ENCODE measurements at regions not wholly inside any gene's neighbourhood (a gene's known extent, or its start where the extent isn't known, plus 50 kb on each side); places are given as distances from the start of the nearest gene placed in this dataset.
"Not testable (repeated sequence)": the region's sequence is repeated elsewhere in the genome, so short reads cannot be mapped to it uniquely, and the experiment has no call there.

- Histone ChIP-seq H3K36me3 (ENCODE audit: insufficient read depth, low read length) (no peaks in the 10 kb centered on the region), H3K27ac (ENCODE audit: low read depth, low read length) (no peak overlapping the region), H3K27me3 (ENCODE audit: insufficient read depth, low read length, poor library complexity, severe bottlenecking) (no peaks in the 10 kb centered on the region), H3K4me1 (ENCODE audit: insufficient read depth, low read length) (no peaks in the 10 kb centered on the region), H3K4me3 (ENCODE audit: low read length) (no peak overlapping the region), H3K9me3 (ENCODE audit: low read length) (no peaks in the 10 kb centered on the region)
- no peaks in the 10 kb centered on the region for H3K36me3 Mint-ChIP-seq
- POLR2A ChIA-PET: interaction anchor here (0.6 kb wide), 1 partner anchor 12 kb away, joined by 5 read pairs; no protein-coding TSS in a partner anchor
- H3K27ac Mint-ChIP-seq: no peak overlapping the region
- no peak overlapping the region for H3K4me3 Mint-ChIP-seq
- H3K27me3 Mint-ChIP-seq: no peaks in the 10 kb centered on the region
- no peaks in the 10 kb centered on the region for H3K9me3 Mint-ChIP-seq
- CTCF ChIA-PET: no interaction called here
- no peaks in the 10 kb centered on the region for H3K4me1 Mint-ChIP-seq
- DNase-seq: no peak
Observed at GRCh38 chr2:10196110-10196892, 73.8 kb downstream of the RRM2 start.

DNA sequence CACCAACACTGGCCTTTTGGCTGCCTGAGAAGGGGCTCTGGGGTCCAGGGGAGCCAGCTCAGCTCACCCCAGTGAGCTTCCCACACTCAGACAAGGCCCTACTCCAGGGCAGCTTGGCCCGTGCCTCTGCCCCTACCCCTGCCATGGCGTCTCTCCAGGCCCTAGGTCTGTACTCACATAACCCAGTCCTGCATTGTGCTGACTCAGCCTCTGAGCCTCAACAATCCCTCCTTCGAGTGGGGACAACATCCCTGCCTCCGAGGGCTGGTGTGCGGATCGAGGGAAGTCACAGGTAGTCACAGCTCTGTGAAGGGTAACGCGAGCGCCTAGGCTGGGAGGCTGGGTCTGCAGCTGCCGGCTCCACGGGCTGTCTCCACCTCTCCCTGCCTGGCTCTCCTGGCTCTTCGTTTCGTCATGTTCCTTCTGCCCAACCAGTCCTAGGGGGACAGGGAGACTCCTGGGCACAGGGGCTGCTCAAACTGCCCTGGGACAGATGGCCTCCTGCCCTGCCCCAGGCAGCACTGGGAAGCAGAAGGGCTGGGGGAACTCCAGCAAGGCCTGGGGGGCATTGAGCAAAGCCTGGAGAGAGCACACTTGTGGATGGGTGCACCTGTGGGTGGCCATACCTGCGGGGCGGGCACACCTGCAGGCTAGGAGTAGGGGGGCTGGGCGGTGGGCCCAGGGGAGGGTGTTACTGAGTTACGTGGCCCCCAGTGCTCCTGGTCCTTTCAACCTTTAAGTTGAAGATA is 74.6 kb downstream of the RRM2 start:
- Mint-ChIP-seq H3K4me1 (no peaks in the 10 kb centered on the region), H3K9me3 (no peaks in the 10 kb centered on the region), H3K27me3 (no peaks in the 10 kb centered on the region), H3K36me3 (no peaks in the 10 kb centered on the region), H3K4me3 (no peak overlapping the region), H3K27ac (no peak overlapping the region)
- DNase-seq: no peak
- CTCF ChIA-PET: no interaction called here
- POLR2A ChIA-PET: no interaction called here
- H3K36me3 ChIP-seq (ENCODE audit: insufficient read depth, low read length): no peaks in the 10 kb centered on the region
- H3K9me3 ChIP-seq (ENCODE audit: low read length): no peaks in the 10 kb centered on the region
- H3K27ac ChIP-seq (ENCODE audit: low read depth, low read length): no peak overlapping the region
- no peak overlapping the region for H3K4me3 ChIP-seq (ENCODE audit: low read length)
- no peaks in the 10 kb centered on the region for H3K27me3 ChIP-seq (ENCODE audit: insufficient read depth, low read length, poor library complexity, severe bottlenecking)
- no peaks in the 10 kb centered on the region for H3K4me1 ChIP-seq (ENCODE audit: insufficient read depth, low read length)

DNA sequence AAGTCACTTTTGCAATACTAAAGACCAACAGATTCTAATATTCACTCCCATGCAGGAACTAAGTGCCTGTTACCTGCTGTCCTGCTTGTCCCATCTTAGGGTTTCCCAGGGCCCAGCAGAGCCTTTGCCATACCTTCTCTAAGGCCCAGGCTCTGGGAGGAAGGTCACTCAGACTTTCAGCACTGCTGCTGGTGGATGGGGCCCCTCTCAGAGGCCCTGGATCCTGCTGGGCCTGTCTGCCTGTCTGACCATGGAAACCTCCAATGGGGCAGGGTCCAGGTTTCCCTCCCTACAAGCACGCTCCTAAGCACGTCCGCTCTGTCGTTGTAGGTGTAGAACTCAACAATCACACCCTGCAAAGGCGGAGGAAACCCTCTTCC is 75.1 kb downstream of the RRM2 start:
- Mint-ChIP-seq H3K4me3 (no peak overlapping the region), H3K27ac (no peak overlapping the region), H3K36me3 (no peaks in the 10 kb centered on the region), H3K9me3 (no peaks in the 10 kb centered on the region), H3K27me3 (no peaks in the 10 kb centered on the region), H3K4me1 (no peaks in the 10 kb centered on the region)
- DNase-seq: no peak
- CTCF ChIA-PET: no interaction called here
- no peaks in the 10 kb centered on the region for H3K4me1 ChIP-seq (ENCODE audit: insufficient read depth, low read length)
- no peak overlapping the region for H3K4me3 ChIP-seq (ENCODE audit: low read length)
- no peak overlapping the region for H3K27ac ChIP-seq (ENCODE audit: low read depth, low read length)
- POLR2A ChIA-PET: no interaction called here
- H3K36me3 ChIP-seq (ENCODE audit: insufficient read depth, low read length): no peaks in the 10 kb centered on the region
- H3K9me3 ChIP-seq (ENCODE audit: low read length): no peaks in the 10 kb centered on the region
- no peaks in the 10 kb centered on the region for H3K27me3 ChIP-seq (ENCODE audit: insufficient read depth, low read length, poor library complexity, severe bottlenecking)

DNA sequence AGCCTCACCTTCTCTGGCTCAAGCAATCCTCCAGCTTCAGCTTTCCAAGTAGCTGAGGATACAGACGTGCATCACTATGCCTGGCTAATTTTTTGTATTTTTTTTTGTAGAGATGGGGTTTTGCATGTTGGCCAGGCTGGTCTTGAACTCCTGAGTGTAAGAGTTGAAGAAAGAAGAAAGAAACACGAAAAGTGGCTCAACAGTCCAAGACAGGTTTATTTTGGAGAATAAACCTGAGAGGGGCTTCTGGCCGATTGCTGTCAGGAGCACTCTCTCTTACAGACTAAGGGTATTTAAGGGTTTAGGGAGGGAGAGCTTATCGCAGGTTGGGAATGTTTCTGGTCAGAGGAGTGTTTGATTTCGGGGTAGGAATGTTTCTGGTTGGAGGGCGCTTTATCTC is 75.9 kb downstream of the RRM2 start:
- H3K4me1 Mint-ChIP-seq; H3K9me3 ChIP-seq (ENCODE audit: low read length); H3K27me3 Mint-ChIP-seq; H3K36me3 Mint-ChIP-seq; DNase-seq; CTCF ChIA-PET; H3K9me3 Mint-ChIP-seq; H3K27ac ChIP-seq (ENCODE audit: low read depth, low read length); H3K4me3 Mint-ChIP-seq; H3K36me3 ChIP-seq (ENCODE audit: insufficient read depth, low read length); H3K27me3 ChIP-seq (ENCODE audit: insufficient read depth, low read length, poor library complexity, severe bottlenecking); POLR2A ChIA-PET; H3K4me1 ChIP-seq (ENCODE audit: insufficient read depth, low read length); H3K4me3 ChIP-seq (ENCODE audit: low read length): not testable (repeated sequence)
- peak overlapping the region in 2 of 8 donors; percentile 47 to 81 for H3K27ac Mint-ChIP-seq

DNA sequence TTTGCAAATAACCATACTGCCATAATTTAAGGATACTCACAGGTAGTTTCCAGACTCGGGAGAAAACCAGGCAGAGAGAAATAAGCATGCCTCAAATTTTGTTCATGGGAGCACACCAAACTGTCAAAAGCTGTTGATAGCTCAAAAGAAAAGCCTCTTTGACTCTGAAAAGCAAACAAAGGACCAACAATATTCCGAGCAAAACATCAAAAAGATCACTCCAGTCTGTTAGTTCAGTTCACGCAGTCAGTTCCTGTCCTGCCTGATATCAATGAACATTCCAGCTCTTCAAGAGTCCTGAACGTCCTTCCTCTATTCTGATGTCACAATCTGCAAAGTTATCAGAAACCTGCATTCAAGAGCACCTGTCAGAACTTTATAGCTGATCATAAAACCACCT is 78.7 kb downstream of the RRM2 start:
- no peaks in the 10 kb centered on the region for H3K27me3 Mint-ChIP-seq
- H3K4me3 Mint-ChIP-seq: no peak overlapping the region
- DNase-seq: no peak
- Histone ChIP-seq H3K4me3 (ENCODE audit: low read length) (no peak overlapping the region), H3K27ac (ENCODE audit: low read depth, low read length) (no peak overlapping the region), H3K36me3 (ENCODE audit: insufficient read depth, low read length) (no peaks in the 10 kb centered on the region), H3K4me1 (ENCODE audit: insufficient read depth, low read length) (no peaks in the 10 kb centered on the region), H3K27me3 (ENCODE audit: insufficient read depth, low read length, poor library complexity, severe bottlenecking) (no peaks in the 10 kb centered on the region), H3K9me3 (ENCODE audit: low read length) (no peaks in the 10 kb centered on the region)
- no peaks in the 10 kb centered on the region for H3K4me1 Mint-ChIP-seq
- ChIA-PET CTCF (no interaction called here), POLR2A (no interaction called here)
- no peaks in the 10 kb centered on the region for H3K36me3 Mint-ChIP-seq
- H3K9me3 Mint-ChIP-seq: no peaks in the 10 kb centered on the region
- H3K27ac Mint-ChIP-seq: peak overlapping the region in 1 of 8 donors; percentile 11

DNA sequence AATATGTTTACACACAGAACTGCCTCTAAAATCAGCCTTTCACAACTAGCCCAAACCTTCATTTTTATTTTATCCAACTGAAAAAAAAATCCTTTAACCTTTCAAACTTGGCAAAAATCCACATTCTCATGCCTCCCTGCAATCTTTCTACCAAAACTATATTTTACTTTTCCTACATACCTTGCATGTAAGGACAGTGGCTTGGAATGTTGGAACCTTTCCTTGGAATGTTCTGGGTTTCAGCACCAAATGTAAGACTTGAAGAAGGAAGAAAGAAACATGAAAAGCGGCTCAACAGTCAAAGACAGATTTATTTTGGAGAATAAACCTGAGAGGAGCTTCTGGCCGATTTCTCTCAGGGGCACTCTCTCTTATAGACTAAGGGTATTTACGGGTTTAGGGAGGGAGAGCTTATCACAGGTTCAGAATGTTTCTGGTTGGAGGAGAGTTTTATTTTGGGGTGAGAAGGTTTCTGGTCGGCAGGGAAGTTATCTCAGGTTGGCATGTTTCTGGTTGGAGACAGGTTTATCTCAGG is 79.7 kb downstream of the RRM2 start:
- H3K27me3 Mint-ChIP-seq: no peaks in the 10 kb centered on the region
- Histone ChIP-seq H3K27me3 (ENCODE audit: insufficient read depth, low read length, poor library complexity, severe bottlenecking) (no peaks in the 10 kb centered on the region), H3K36me3 (ENCODE audit: insufficient read depth, low read length) (no peaks in the 10 kb centered on the region), H3K4me3 (ENCODE audit: low read length) (no peak overlapping the region), H3K4me1 (ENCODE audit: insufficient read depth, low read length) (no peaks in the 10 kb centered on the region), H3K9me3 (ENCODE audit: low read length) (no peaks in the 10 kb centered on the region), H3K27ac (ENCODE audit: low read depth, low read length) (no peak overlapping the region)
- H3K36me3 Mint-ChIP-seq: no peaks in the 10 kb centered on the region
- no peak overlapping the region for H3K4me3 Mint-ChIP-seq
- ChIA-PET CTCF (no interaction called here), POLR2A (no interaction called here)
- H3K4me1 Mint-ChIP-seq: no peaks in the 10 kb centered on the region
- H3K9me3 Mint-ChIP-seq: no peaks in the 10 kb centered on the region
- peak overlapping the region in 1 of 8 donors; percentile 5 for H3K27ac Mint-ChIP-seq
- no peak for DNase-seq

- no peaks in the 10 kb centered on the region for H3K9me3 Mint-ChIP-seq
Observed at GRCh38 chr2:10204326-10205161, 82.0 kb downstream of the RRM2 start.

GRCh38 chr2:10205162-10205475 is 82.6 kb downstream of the RRM2 start:
- Mint-ChIP-seq H3K36me3 (no peaks in the 10 kb centered on the region), H3K4me1 (no peaks in the 10 kb centered on the region), H3K27me3 (no peaks in the 10 kb centered on the region), H3K27ac (peak overlapping the region in 1 of 8 donors; percentile 29), H3K9me3 (no peaks in the 10 kb centered on the region), H3K4me3 (no peak overlapping the region)
- no peaks in the 10 kb centered on the region for H3K9me3 ChIP-seq (ENCODE audit: low read length)
- no peaks in the 10 kb centered on the region for H3K4me1 ChIP-seq (ENCODE audit: insufficient read depth, low read length)
- no peak overlapping the region for H3K4me3 ChIP-seq (ENCODE audit: low read length)
- CTCF ChIA-PET: no interaction called here
- no peak for DNase-seq
- no peak overlapping the region for H3K27ac ChIP-seq (ENCODE audit: low read depth, low read length)
- H3K36me3 ChIP-seq (ENCODE audit: insufficient read depth, low read length): no peaks in the 10 kb centered on the region
- POLR2A ChIA-PET: no interaction called here
- H3K27me3 ChIP-seq (ENCODE audit: insufficient read depth, low read length, poor library complexity, severe bottlenecking): no peaks in the 10 kb centered on the region

More at GRCh38 chr2:10204326-10205161, 82.0 kb downstream of the RRM2 start:
- Histone ChIP-seq H3K4me1 (ENCODE audit: insufficient read depth, low read length) (no peaks in the 10 kb centered on the region), H3K27me3 (ENCODE audit: insufficient read depth, low read length, poor library complexity, severe bottlenecking) (no peaks in the 10 kb centered on the region), H3K36me3 (ENCODE audit: insufficient read depth, low read length) (no peaks in the 10 kb centered on the region), H3K27ac (ENCODE audit: low read depth, low read length) (no peak overlapping the region), H3K4me3 (ENCODE audit: low read length) (no peak overlapping the region), H3K9me3 (ENCODE audit: low read length) (no peaks in the 10 kb centered on the region)
- CTCF ChIA-PET: interaction anchor here (1.6 kb wide), 1 partner anchor 76 kb away, joined by 3 read pairs; no protein-coding TSS in a partner anchor
- DNase-seq: no peak
- no peaks in the 10 kb centered on the region for H3K4me1 Mint-ChIP-seq
- no peaks in the 10 kb centered on the region for H3K27me3 Mint-ChIP-seq
- POLR2A ChIA-PET: no interaction called here
- H3K36me3 Mint-ChIP-seq: no peaks in the 10 kb centered on the region
- no peak overlapping the region for H3K27ac Mint-ChIP-seq
- H3K4me3 Mint-ChIP-seq: no peak overlapping the region

All from CD8-positive, alpha-beta memory T cell (primary cell).